AG04449 (cell line): ENCODE measurements at regions not wholly inside any gene's neighbourhood (a gene's known extent, or its start where the extent isn't known, plus 50 kb on each side); places are given as distances from the start of the nearest gene placed in this dataset.

Experiments used
- CTCF ChIA-PET: fragments of 350-600 bp; formaldehyde crosslinking; extraction: SDS; loops from one replicate; lab custom pipeline; 2021; ENCODE audit warnings: antibody characterized with exemption; lab: Yijun Ruan, JAX
- POLR2A ChIA-PET: fragments of 400-600, 350-600 bp; formaldehyde crosslinking; extraction: SDS; loops from one replicate; lab custom pipeline; 2020; ENCODE audit warnings: antibody characterized with exemption, inconsistent platforms; lab: Yijun Ruan, JAX
- DNase-seq: peaks from one replicate; pipeline ENCODE4 v3.0.0-alpha.2; 2010; ENCODE audit warnings: low read depth, low spot score
- H3K4me3 ChIP-seq: 2 replicates; pipeline ENCODE4 v1.5.1; 2011; ENCODE audit warnings: low read depth, mild to moderate bottlenecking, control low read depth, low read length
- CTCF ChIP-seq: IDR thresholded peaks from one replicate; pipeline ENCODE4 v1.5.1; 2011; ENCODE audit warnings: mild to moderate bottlenecking, moderate library complexity, low read length, control low read depth, inconsistent platforms; ENCODE audit not compliant: insufficient read depth; ENCODE audit errors: missing control alignments

DNA sequence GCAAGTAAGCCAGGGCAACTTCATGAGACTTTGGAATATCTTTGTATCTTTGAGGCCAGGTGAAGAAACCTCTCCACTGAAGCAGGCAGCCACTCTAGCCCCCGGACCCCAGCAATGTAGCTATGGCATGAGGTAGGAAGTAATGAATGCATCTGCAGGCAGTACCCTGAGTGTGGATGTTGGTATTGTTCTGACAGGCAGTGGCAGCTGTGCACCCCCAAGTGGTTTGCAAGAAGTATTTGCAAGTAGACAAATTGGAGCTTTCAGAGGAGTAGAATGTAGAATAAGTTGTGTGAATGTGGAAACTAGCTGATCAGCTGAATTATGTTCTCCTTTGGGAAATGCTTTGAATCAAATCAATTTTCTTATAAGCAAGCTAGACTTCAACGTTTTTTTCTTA is 194.4 kb upstream of the PGR start:
- DNase-seq: no peak
- ChIA-PET POLR2A (no interaction called here), CTCF (no interaction called here)
- no peak for TF ChIP-seq CTCF
- no peak overlapping the region for H3K4me3 ChIP-seq

DNA sequence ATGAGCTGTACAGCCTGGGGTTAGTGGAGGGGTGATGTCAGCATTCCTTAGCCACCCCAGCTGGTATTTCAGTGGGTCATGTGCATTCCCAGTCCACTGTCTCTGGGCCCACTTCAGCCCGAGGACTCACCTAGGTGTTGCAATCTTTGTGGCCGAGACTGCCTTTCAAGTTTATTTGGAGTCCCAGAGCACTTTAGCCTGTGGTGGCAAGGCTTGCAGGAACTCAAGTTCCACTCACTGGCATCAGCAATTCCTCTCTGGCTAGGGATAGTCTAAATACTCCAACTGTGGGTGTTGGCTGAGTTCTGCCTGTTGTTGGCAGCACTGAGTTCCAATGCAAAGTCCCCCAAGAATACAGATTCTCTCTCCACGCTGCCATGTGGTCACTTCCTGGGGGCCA is 191.6 kb upstream of the PGR start:
- no peak for DNase-seq
- TF ChIP-seq CTCF: no peak
- POLR2A ChIA-PET: no interaction called here
- no peak overlapping the region for H3K4me3 ChIP-seq
- CTCF ChIA-PET: no interaction called here

- DNase-seq: no peak
- no peak for TF ChIP-seq CTCF
- ChIA-PET POLR2A (no interaction called here), CTCF (no interaction called here)
- H3K4me3 ChIP-seq: no peak overlapping the region
Measured at GRCh38 chr11:101306721-101307120, 177.1 kb upstream of the PGR start.

GRCh38 chr11:101305496-101305895 is 175.9 kb upstream of the PGR start:
- ChIA-PET CTCF (no interaction called here), POLR2A (no interaction called here)
- no peak for DNase-seq
- H3K4me3 ChIP-seq: no peak overlapping the region
- no peak for TF ChIP-seq CTCF

DNA sequence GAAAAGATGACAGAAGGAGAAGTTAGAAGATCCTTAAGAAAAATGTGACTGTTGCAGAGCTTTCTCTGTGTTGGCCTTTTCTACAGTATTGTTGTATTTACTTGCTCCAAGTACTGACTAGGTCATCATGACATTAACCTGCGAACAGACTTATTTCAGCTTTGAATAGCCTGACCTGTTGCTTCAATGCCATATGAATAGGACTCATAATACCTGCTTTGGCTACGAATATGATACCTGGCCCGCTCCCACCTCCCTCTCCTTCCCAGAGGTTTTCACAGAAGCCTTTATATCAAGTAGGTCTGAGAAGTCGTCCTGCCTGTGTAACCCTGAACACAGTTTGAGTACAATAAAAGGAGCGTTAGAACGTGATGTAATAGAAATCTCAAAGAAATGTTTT is 169.6 kb upstream of the PGR start:
- no peak for DNase-seq
- ChIA-PET POLR2A (no interaction called here), CTCF (no interaction called here)
- TF ChIP-seq CTCF: no peak
- H3K4me3 ChIP-seq: no peak overlapping the region

- ChIA-PET POLR2A (no interaction called here), CTCF (no interaction called here)
- H3K4me3 ChIP-seq: no peak overlapping the region
- TF ChIP-seq CTCF: no peak
- DNase-seq: no peak
Measured at GRCh38 chr11:101296896-101297295, 167.3 kb upstream of the PGR start.
